Inflammatory macrophage (primary cell): ENCODE measurements at regions not wholly inside any gene's neighbourhood (a gene's known extent, or its start where the extent isn't known, plus 50 kb on each side); places are given as distances from the start of the nearest gene placed in this dataset.
"Not testable (repeated sequence)": the region's sequence is repeated elsewhere in the genome, so short reads cannot be mapped to it uniquely, and the experiment has no call there.

Experiments used
- DNase-seq, 2 donors: peaks; one replicate each; pipeline ENCODE4 v3.0.0-alpha.2; 2020 to 2022

DNA sequence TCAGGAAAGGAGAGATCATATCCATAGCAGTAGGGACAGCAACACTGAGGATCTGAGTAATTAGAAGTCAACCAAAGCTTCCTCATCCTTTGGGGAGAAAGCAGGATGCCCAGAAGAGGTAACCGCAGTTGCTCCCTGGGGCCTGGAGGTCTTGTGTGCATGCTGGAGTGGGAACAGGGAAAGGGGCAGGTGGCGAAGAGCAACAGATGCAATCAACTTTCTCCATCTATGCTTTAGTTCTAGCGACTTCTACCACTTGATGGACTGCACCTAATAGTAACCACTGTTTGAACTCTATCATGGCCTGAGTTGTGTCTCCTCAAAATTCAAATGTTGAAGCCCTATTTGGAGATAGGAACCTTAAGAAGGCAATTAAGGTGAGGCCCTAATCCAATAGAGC lies 503.8 kb downstream of the NPIPA7 start:
- no peak for DNase-seq

DNA sequence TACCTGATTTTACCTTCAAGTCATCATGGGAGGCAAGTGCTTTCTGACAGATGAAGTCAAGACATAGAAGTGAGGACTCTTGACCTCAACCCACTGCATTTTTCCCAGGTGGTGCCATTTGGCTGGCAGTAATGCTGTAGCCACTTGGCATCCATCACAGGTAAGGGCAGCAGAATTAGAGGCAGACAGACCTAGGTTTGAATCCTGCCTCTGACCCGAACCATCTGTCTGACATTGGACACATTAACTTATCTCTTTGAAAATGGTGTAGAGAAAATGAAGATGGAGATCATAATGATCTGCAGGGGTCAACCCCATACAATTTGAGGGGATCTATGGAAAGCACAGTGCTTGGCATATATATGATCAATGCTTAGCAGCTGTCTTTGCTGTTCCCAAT lies 505.5 kb downstream of the NPIPA7 start:
- DNase-seq = no peak

DNA sequence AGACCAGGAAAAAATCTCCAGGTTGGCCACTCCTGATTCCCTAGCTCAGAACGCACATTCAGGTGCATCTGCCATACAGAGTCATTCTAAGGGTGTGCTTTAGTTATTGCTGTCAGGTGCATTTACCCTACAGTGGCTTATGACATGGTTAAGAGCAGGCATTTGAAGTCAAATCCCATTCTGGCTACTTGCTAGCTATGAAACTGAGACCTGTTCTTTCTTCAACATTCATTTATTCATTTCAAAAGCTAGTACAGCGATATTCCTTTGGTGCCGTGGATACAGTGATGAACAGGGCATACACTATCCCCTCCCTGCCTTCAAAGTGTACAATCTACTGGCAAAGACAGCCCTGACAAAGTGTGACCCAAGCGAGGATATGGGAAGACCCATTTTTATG lies 508.3 kb downstream of the NPIPA7 start:
- no peak for DNase-seq

DNA sequence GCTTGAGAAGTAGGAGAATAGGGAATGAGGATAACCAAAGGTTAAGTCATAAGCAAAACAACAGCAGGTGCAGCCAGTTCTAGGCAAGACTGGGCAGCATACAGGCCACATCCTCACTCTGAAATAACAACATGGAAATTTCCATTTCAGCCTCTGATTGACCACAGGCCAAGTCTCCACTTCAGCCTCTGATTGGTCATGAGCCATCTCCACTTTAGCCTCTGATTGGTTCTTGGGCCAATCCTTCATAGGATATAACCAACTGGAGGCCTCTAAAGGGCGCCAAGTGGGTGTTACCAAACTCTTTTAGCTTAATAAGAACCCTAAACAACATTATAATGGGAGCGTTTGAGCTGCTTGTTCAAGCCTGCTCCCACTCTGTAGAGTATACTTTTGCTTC lies 512.0 kb downstream of the NPIPA7 start:
- DNase-seq = no peak

DNA sequence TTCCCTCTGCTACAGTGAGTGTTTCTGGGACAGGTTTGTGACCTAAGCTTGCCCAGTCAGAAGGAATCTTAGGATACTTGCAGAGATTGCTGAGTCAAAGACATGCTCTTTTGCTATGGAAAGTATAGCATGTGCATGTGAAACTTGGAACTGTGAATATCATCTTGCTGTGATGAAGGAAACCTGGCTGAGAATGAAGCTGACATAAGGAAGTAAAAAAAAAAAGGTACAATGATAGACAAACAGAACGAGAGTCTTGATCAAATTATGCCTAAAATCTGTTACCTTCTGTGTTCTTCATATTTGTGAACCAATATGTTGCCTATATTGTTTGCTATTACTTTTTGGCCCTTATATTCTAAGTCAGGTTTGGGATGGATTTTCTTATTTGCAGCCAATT lies 525.7 kb downstream of the NPIPA7 start:
- DNase-seq = no peak

DNA sequence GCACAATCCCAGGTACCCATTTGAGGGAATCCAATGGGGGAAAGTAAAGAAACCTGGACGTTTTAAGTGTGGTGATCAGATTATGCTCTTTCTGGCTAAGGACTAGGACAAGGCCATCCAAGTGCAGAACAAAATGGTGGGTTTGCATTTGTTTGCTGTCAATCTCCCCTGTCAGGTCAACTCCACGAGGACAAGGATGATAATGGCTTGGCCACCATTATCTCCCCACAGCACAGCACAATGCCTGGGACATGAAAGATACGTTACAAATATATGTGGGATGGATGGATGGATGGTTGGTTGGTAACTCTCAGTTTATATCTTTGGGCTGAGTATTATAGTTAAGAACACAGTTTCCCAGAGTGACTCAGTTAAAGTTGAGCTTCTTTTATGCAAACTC lies 526.9 kb downstream of the NPIPA7 start:
- no peak for DNase-seq

DNA sequence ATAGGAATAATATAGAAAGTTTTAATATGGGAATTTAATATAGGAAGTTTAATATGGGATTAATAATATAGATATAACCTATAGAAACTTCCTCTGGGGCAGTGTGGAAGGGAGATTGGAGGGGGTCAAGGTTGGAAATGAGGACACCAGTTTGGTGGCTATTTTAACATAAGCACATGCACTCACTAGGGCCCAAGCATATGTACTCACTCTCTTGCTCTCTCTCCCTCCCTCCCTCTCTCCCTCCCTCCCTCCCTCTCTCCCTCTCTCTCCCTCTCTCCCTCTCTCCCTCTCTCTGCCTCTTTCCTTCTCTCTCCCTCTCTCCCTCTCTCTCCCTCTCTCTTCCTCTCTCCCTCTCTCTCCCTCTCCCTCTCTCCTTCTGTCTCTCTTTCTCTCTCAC lies 528.1 kb downstream of the NPIPA7 start:
- no peak for DNase-seq

DNA sequence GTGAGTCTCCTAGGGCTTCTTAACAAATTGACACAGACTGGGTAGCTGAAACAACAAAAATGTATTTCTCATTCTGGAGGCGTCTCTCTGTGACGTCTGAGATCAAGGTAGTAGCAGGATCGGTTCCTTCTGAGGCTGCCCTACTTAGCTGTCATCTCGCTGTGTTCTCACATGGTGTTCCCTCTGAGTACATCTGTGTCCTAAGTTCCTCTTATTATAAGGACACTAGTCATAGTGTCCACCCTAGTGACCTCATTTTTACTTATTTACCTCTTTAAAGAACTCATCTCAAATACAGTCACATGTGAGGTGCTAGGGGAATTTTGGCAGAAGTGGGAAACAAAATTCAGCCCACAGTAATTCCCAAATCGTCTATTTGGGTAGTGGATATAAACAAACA lies 529.1 kb downstream of the NPIPA7 start:
- peak in 1 of 2 donors; percentile 57 for DNase-seq

DNA sequence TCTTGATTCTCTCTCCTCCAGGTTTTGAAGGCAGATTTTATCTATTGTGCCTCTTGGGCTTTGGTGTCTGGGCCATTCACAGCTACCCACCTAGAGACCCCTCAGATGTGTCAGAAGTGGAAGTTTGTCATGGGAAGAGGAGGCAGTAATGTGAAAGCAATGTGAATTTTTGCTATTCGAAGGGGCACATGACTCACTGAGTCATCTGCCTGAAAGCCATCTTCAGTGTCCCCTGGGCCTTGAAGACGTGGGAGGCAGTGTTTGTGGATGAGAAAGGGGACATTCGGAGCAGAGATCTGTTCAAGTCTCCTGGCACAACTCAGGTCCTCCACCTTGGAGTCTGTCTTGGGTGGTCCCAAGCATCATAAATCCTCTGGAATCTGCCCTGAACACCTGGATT lies 530.2 kb downstream of the NPIPA7 start:
- DNase-seq = peak; percentile 4 to 57

DNA sequence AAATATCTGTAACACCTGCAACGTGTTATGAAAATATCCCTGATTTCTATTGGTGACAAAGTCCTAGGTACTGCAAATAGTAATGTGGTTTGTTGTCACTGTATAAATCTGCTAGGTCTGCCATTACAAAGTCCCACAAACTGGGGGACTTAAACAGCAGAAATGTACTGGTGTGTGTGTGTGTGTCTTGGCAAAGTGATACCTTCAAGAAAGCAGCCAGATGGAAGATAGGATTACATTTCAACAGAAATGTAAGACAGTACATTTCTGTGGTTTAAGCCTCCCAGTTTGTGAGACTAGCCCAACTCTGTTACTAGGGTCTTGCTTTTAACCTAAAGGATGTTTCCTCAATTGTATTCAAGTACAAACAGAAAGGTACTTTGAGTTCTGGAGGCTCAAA lies 531.7 kb downstream of the NPIPA7 start:
- no peak for DNase-seq

DNA sequence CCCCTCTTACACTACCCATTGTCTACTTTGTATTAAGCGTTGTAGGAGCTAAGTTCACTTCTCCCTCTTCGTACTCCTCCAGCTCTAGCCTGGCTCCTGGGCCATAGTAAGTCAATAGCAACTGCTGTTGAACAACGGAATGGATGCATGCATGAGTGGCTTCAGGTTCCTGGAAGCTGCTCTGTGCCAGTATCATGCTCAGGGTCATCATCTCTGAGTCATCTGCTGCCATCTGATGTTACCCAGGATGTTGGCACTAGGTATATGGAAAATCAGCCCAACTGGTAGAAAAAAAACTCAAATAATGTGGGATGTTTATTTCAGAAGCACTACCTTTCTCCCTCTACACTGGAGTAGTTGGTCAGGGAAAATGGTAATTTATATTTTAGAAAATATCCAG lies 536.8 kb downstream of the NPIPA7 start:
- no peak for DNase-seq

DNA sequence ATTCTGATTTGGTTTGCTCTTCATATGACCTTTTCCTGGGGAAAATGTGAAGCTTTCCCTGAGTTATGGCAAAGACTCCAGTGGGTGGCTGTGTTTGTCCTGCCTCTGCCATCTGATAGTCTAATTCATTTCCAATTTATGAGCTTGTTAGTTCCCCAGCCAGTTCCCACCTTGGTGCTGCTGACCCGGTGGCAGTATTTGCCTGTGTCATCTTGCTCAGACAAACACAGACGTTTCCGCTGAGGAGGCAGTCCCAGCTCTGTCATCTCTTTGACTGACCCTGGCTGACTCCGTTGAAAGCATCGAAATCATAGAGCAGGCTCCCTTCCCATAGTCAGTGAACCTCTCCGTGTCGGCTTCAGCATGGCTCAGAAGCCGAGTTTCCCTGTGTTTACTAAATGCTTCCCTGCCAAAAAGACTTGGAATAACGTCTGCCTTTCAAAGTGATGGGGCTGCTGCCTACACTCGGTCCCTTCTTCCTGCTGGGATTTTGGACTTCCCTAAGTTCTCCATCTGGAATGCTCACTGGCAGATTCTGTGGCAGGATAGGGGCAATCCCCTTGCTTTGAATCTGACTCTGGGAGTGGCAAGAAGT lies 538.3 kb downstream of the NPIPA7 start:
- no peak for DNase-seq

DNA sequence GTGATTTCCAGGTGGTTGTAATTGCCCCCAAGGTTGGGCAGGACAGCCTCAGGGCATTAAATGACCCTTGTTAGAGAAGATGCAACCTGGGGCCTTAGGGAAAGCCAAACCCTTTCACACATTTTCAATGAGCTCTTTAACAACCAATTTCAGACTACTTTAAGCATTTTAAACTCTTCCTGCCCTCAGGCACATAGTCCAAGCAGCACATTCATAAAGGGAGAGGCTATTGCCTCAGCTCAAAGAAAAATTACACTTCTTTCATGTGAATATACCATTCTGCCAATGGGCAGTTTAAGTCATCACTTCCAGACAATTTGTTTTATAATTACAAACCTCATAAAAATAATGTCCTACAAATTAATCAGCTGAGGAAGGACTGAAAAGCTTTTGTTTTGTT lies 544.5 kb downstream of the NPIPA7 start:
- no peak for DNase-seq

DNA sequence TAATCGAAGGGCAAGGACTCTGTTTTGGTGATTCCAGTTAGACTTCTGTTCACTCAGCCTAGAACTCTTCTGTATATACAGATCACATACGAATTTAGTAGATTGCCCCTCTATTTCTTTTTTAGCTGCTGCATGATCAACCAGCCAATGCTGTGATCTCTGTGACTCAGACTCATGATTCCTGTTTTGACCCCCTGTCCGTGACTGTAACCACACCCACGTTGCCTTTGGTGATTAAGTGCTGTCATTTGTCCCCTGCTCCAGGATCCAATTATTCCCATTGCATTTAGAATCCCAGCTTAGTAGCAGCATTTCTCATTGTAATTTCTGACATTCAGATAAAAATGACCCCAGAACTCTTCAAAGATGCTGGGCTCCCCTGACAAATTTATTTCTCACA lies 545.7 kb downstream of the NPIPA7 start:
- peak in 1 of 2 donors; percentile 50 for DNase-seq

DNA sequence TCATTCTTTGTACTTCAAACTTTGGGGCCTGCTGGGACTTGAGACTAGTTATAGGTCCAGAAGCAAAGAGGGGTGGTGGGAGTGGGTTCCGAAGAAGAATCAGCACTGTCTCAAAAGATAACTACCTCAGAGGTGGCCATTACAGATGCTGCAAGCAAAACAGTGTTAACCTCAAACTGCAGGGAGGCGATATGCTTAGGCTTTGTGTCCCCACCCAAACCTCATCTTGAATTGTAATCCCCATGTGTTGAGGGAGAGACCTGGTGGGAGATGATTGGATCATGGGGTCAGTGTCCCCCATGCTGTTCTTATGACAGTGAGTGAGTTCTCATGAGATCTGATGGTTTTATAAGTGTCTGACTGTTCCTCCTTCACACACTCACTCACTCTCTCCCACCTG lies 545.3 kb downstream of the XYLT1 start:
- no peak for DNase-seq

DNA sequence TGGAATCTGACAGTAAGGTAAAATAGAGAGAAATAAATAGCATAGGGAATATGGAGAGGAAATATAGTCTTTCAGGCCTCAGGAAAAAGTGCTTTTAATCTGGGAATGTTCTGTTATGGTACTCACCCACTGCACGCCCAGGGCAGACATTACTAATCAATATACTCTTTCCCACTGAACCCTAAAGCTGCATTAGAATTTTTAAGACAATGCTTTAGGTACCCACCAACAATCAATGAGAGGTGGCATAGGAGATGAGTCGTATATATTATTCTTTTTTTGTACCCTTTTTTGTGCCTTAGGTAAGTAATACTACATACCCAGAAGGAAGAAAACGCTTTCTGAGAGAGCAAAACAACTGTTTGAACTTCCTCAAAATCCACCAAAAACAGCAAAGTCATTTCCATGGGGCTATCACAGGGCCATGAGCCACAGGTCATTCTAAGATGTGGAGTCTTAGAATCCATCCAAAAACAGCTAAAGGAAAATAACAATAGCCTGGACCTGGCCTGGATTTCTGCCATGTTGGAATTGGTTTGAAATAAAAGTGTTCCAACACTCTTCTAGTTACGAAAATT lies 542.1 kb downstream of the XYLT1 start:
- DNase-seq = peak; percentile 27 to 79

DNA sequence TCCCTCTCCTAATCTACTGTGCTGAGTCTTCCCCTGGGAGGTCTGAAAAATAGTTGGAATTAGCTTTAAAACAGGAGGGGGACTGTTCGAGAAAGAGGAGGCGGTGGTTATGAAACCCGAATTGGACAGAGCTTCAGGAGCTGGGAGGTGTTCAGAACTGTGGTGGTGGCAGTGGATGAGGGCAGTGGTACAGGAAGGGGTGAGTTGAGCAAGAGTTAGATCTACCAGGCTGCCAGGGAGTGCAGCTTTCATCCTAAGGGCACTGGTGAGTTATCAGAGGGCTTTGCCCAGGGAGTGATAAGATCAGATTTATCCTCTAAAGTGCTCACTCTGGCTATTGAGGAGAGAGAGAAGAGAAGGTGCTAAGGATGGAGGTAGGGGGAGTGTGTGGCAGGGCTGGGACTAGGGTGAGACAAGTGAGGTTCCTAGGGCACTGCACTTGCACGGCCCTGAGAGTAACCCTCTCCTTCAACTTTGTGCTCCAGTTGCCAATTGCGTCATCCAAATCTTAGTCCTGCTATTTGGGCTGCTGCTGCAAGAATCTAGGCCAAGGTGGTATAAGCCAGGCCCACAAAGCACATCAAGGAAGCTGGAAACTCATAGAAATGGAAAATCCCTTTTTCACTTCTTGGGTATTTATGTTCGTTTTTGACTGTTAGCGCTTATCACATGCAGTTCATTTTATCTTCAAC lies 540.3 kb downstream of the XYLT1 start:
- no peak for DNase-seq

DNA sequence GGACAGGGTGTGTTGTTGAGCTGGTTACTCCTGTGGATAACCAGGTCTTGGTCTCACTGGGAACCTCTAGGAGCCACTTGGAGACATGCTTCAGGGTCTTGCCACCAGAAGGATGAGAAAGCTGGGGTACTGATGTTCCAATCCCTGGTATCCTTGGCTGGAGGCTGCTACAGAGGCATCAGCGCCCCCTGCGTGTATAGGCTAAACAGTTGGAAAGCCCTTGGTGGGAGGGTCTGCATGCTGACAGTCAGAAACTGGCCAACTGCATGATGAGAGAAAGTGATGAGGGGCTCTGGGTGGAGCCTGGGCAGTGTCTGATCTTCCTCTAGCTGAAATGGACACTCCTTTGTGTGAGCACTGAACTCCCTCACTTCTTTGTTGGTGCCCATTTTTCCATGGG lies 536.9 kb downstream of the XYLT1 start:
- DNase-seq = no peak

DNA sequence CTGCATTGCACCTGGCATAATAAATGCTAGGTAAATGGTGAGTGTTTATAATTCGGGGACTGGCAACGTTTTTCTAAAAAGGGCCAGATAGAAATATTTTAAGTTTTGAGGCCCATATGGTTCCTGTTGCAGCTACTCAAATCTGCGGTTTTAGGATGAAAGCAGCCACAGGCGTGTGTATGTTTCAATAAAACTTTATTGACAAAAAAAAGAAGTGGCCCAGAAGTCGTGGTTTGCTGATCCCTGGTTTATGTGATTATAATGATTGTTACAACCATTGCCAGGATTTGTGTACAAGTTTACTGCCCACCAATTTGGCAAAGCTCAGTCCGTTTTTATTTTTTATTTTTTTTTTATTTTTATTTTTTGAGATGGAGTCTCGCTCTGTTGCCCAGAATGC lies 536.1 kb downstream of the XYLT1 start:
- no peak for DNase-seq

DNA sequence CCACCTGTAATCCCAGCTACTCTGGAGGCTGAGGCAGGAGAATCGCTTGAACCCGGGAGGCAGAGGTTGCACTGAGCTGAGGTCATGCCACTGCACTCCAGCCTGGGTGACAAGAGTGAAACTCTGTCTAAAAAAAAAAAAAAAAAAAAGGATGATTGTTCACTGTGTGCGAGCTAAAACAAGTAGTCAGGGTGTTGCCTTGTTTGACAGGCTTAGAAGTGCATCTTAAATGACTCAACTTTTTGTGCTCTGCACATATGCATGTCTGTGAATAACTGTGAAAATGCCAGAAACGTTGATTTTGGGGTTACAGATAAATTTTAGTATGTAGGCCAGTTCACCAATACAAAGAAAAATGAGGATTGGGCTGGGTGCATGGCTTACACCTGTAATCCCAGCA lies 534.9 kb downstream of the XYLT1 start:
- DNase-seq = not testable (repeated sequence)

DNA sequence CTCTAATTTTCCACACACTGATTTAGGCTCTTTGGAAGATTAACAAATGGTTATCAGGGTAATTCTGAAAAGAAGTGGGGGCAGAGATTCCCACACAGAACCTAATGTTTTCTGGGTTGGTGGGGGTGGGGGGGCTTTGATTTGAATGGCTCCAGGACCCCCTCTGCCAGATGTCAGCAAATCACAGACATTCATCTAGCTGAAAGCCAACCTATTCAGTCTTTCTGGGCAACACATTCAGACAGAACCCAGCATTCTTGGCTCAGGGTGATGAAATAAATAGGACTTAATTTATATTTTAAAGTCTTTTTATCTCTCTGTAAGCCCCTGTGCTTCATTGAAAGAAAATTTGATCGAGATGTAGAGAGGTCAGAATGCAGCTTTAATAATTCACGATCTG lies 533.2 kb downstream of the XYLT1 start:
- DNase-seq = no peak

DNA sequence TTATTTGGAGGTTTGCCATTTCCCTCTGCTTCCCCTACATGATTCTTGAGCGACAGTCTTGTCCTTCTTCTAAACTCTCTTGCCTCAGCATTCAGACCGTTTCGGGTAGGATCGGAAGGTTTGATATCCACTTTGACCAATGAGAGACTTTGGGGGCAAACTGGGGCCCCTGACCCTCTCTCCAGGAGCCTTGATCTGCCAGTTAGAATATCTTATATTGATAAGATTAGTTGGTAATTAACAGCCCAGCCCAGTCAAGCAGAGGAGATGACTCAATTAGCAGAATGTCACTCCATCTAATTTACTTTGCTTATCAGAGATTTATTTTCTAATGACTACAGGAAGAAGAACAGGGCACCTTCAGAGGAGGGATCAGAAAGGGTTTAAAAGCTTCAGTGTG lies 532.8 kb downstream of the XYLT1 start:
- DNase-seq = no peak

DNA sequence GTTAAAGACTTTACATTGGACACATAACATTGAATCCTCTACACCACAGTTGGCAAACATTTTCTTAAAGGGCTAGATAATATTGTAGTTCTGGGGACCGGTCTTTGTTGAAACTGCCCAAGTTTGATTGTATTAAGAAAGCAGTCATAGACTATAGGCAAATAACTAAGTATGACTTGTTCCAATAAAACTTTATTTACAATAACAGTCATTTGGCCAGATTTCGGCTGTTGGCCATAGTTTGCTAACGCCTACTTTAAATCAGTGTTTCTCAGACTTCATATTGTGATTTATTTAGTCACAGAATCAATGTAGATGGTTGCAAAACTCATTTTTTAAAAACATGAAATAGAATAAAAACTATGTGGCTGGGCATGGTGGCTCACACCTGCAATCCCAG lies 531.8 kb downstream of the XYLT1 start:
- no peak for DNase-seq

DNA sequence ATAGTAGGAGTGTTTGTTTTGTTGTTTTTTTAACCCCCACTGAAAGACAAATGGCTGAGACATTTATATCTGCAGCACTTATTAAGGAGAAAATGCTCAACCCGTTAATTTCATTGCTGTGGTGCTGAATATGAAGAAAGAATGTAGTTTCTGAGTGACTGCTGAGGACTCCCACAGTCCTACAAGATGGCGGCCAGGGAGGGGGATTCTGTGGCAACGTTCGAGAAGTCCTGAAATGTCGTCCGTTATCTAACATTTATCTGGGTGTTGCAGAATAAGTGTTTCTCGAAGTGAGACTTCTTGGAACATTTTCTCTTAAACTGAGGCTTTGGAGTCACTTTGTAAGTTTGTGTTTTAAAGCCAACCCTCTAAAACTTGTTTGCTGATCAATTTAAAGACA lies 530.4 kb downstream of the XYLT1 start:
- no peak for DNase-seq

DNA sequence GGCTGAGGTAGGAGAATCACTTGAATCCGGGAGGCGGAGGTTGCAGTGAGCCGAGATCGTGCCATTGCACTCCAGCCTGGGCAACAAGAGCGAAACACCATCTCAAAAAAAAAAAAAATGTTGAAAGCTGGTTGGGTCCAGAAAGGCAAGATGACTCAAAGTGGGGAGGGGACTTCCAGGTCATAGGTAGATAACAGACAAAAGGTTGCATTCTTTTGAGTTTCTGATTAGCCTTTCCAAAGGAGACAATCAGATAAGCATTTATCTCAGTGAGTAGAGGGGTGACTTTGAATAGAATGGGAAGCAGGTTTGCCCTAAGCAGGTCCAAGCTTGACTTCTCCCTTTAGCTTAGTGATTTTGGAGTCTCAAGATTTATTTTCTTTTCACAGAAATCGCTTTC lies 527.9 kb downstream of the XYLT1 start:
- DNase-seq = not testable (repeated sequence)
